Muscle of leg (tissue), 3 donors: ENCODE measurements at regions not wholly inside any gene's neighbourhood (a gene's known extent, or its start where the extent isn't known, plus 50 kb on each side); places are given as distances from the start of the nearest gene placed in this dataset.
"Not testable (repeated sequence)": the region's sequence is repeated elsewhere in the genome, so short reads cannot be mapped to it uniquely, and the experiment has no call there.

Source experiments
- DNase-seq: peaks from one replicate; pipeline ENCODE4 v3.0.0; 2013
- H3K27ac ChIP-seq: one replicate; pipeline ENCODE4 v1.5.1; 2013; ENCODE audit warnings: mild to moderate bottlenecking, low read length, control low read depth
- H3K27me3 ChIP-seq: one replicate; pipeline ENCODE4 v1.6.1; 2013; ENCODE audit warnings: low read length; ENCODE audit not compliant: control insufficient read depth, insufficient read depth
- H3K36me3 ChIP-seq: one replicate; pipeline ENCODE4 v1.6.1; 2013; ENCODE audit warnings: low read length; ENCODE audit not compliant: control insufficient read depth, insufficient read depth
- H3K4me1 ChIP-seq: one replicate; pipeline ENCODE4 v1.6.1; 2013; ENCODE audit warnings: low read length; ENCODE audit not compliant: control insufficient read depth, insufficient read depth
- H3K4me3 ChIP-seq: one replicate; pipeline ENCODE4 v1.5.1; 2013; ENCODE audit warnings: low read length, control low read depth
- H3K9me3 ChIP-seq: replicated peaks from 2 replicates; pipeline ENCODE4 v1.6.1; 2013; ENCODE audit warnings: low read depth, low read length; ENCODE audit not compliant: control insufficient read depth
- WGBS: methylation state at CpG from one replicate; pipeline ENCODE4 v1.1.5; 2013; ENCODE audit warnings: missing lambda C conversion rate; ENCODE audit not compliant: insufficient coverage; 5-methylcytosine and 5-hydroxymethylcytosine counted together

DNA sequence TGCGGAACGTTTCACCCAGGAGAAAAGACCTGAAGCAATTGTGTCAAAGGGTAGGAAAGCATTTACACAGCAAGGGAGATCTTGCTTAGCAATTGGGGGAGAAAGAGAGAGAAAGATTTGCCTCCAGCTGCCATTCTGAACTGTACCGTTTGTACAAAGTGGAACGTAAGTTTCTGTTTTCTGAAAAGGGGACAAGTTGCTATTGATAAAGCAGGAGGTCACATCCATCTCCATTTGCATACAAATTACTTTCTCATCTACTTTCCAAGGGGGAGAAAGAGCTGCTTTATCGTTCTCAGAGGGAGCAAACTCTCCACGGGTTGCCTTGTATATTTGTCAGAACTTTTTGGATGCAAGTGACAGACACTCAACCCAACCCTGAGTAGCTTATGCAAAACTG is 92.0 kb upstream of the CARD11 start:
- Histone ChIP-seq H3K4me3 (no peak overlapping the region), H3K36me3 (no peaks in the 10 kb centered on the region), H3K27me3 (peaks cover 2% of the 10 kb centered on the region), H3K27ac (no peak overlapping the region), H3K9me3 (peaks cover 7% of the 10 kb centered on the region), H3K4me1 (no peaks in the 10 kb centered on the region)
- no peak for DNase-seq
- 37% methylated on average over 2 of the region's 6 CpGs for WGBS

DNA sequence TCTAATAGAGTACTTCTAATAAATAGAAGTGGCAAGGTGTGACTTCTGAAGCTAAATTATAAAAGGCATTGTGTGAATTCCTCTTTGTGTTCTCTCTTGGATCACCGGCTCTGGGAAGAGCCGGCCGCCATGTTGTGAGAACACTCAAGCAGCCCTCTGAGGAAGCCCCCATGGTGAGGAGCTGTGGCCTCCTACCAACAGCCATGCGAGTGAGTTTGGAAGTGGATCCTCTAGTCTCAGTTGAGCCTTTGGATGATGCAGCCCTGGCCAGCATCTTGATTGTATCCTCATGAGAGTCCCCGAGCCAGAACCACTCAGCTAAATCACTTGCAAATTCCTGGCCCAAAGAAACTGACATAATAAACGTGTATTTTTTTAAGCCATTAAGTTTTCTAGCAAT is 94.5 kb upstream of the CARD11 start:
- 100% methylated on average over 1 of the region's 6 CpGs for WGBS
- Histone ChIP-seq H3K4me1 (no peaks in the 10 kb centered on the region), H3K27ac (no peak overlapping the region), H3K36me3 (no peaks in the 10 kb centered on the region), H3K9me3 (peaks cover 6% of the 10 kb centered on the region), H3K27me3 (peaks cover 6% of the 10 kb centered on the region), H3K4me3 (no peak overlapping the region)
- no peak for DNase-seq

DNA sequence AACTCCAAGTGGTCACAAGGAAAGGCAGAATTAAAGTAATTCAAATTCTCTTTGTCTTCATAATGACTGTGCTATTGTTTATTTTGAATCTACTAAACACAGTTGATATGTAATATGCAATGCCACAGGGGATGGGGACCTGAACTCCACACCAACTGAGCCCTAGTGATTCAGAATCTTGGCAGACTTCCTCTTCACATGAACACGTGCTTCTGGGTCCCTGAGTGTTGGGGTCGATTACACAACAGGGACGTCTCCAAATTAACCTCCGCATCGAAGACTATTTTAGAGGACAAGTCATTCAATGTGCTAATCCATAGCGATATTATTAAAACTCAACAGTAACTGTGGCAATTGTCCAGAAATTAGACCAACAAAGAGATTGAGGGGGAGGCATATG is 95.3 kb upstream of the CARD11 start:
- H3K27me3 ChIP-seq: peaks cover 6% of the 10 kb centered on the region
- no peaks in the 10 kb centered on the region for H3K36me3 ChIP-seq
- 10% methylated on average over 2 of the region's 6 CpGs for WGBS
- no peaks in the 10 kb centered on the region for H3K4me1 ChIP-seq
- H3K4me3 ChIP-seq: no peak overlapping the region
- H3K9me3 ChIP-seq: peaks cover 6% of the 10 kb centered on the region
- DNase-seq: no peak
- no peak overlapping the region for H3K27ac ChIP-seq

DNA sequence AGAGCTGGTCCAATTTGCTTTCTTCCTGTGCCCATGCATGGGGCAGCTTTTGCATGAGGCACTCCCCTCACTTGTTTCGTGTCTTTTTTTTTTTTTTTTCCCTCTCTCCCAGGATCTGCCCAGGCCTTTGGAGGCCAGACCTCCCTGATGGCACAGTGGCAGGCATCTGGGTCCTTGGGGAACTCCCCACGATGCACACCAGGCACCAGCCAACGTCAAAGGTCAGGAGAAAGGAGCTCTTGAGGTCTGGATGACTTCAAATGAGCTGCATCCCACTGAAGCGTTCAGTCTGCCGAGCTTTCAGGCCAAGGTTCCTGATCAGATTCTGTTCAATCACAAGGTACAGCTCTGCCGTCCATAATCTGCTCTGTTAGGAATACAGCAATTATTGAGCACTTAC is 97.2 kb upstream of the CARD11 start:
- Histone ChIP-seq H3K9me3 (peaks cover 6% of the 10 kb centered on the region), H3K4me1 (no peaks in the 10 kb centered on the region), H3K4me3 (no peak overlapping the region), H3K36me3 (no peaks in the 10 kb centered on the region), H3K27me3 (peaks cover 6% of the 10 kb centered on the region), H3K27ac (no peak overlapping the region)
- DNase-seq: no peak
- WGBS: 85% methylated on average over 2 of the region's 6 CpGs

DNA sequence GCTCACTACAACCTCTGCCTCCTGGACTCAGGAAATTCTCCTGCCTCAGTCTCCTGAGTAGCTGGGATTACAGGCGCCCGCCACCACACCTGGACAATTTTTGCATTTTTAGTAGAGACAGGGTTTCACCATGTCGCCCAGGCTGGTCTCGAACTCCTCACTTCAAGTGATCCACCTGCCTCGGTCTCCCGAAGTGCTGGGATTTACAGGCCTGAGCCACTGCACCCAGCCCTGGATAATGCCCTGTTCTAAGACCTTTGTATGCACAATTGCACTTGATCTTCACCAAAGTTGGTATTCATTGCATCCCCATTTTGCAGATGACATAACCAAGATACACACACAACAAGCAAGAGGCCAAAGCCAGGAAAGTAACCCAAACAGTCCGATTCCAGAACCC is 97.7 kb upstream of the CARD11 start:
- Histone ChIP-seq H3K4me1 (no peaks in the 10 kb centered on the region), H3K27ac (no peak overlapping the region), H3K36me3 (no peaks in the 10 kb centered on the region), H3K4me3 (no peak overlapping the region), H3K27me3 (peaks cover 6% of the 10 kb centered on the region), H3K9me3 (peaks cover 6% of the 10 kb centered on the region)
- no peak for DNase-seq
- WGBS: 91% methylated on average over 6 of the region's 7 CpGs

DNA sequence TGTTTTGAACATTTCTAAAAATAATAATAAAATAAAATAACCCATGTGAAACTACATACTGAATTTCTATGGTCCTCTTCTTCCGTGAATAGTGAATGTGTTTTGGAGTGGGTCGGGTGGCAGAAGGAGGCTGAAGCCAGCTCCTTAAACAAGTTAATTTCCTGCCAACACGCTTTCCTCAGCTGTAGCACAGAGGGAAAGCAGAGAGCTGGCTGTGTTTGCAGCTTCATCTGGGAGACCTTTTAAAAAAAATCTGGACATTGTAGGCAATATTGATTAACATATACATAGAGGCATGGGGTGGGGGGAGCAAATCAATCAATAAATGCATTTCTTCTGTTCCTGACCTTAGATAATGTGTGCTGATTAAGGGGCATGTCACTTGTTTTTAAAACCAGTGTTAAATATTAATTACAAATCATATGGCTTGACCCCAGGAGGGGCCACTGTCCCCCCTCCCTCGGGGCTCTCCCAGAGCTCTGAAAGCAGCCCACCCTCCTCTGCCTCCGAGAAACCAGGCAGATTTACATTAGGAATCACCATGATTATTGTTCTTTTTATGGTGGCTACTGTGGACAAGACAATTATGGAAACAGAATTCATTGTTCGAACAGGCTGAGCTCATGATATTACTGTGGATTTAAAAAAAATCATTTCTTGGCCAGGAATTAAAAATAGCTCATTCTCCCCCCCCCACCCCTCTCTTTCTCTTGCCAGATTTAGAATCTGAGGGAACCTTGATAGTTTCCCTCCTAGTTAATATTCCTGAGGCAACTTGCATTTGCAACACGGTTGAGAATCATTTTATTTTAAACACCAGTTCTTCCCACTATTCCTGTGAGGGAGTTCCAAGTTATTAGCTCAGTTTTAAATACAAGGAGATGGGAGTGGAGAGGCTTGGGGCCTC is 100.5 kb upstream of the CARD11 start:
- Histone ChIP-seq H3K4me3 (no peak overlapping the region), H3K4me1 (no peaks in the 10 kb centered on the region), H3K27me3 (peaks cover 6% of the 10 kb centered on the region), H3K36me3 (no peaks in the 10 kb centered on the region), H3K27ac (no peak overlapping the region), H3K9me3 (no peaks in the 10 kb centered on the region)
- no CpG with 5 or more reads among the region's 7 CpGs for WGBS
- no peak for DNase-seq

DNA sequence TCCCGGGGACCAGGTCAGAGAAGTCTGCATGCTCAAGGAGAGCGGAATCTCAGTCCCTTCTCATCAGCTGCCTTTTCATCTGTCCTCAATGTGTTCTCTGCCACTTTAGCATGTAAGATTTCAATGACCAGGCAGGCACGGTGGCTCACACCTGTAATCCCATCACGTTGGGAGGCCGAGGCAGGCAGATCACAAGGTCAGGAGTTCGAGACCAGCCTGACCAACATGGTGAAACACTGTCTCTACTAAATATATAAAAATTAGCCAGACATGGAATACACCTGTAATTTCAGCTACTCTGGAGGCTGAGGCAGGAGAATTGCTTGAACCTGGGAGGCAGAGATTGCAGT is 101.1 kb upstream of the CARD11 start:
- not testable (repeated sequence) for H3K9me3 ChIP-seq, H3K4me1 ChIP-seq, DNase-seq, H3K27me3 ChIP-seq, H3K27ac ChIP-seq, H3K4me3 ChIP-seq, H3K36me3 ChIP-seq
- 58% methylated on average over 3 of the region's 6 CpGs for WGBS

DNA sequence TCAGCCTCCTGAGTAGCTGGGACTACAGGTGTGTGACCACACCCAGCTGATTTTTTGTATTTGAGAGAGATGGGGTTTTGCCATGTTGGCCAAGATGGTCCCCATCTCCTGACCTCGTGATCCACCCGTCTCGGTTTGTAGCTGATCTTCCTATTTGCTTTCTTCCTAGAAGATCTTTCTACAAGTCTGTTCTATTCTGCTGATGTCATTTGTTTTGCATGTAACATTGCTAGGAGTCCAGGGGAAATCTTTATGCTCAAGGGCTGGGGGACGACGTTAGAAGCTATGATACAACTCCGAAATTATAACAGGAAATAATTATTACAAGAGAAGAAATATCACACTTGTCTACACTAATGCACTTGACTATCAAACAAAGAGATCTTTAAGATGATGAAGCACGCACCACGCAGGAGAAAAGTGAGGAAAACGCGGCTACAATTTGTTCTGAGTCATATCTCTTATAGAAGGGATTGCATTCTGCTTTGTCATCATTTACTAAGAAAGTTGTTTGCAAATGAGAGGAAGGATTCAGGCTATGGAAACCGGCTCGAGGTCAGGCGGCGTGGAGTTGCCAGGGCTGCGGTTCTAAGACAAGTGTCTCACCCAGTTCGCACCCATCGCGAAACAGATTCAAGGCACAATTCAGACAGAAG is 103.0 kb upstream of the CARD11 start:
- Histone ChIP-seq H3K4me1 (no peaks in the 10 kb centered on the region), H3K36me3 (no peaks in the 10 kb centered on the region), H3K4me3 (no peak overlapping the region), H3K27me3 (no peaks in the 10 kb centered on the region), H3K9me3 (no peaks in the 10 kb centered on the region), H3K27ac (no peak overlapping the region)
- WGBS: no CpG with 5 or more reads among the region's 18 CpGs
- DNase-seq: no peak

DNA sequence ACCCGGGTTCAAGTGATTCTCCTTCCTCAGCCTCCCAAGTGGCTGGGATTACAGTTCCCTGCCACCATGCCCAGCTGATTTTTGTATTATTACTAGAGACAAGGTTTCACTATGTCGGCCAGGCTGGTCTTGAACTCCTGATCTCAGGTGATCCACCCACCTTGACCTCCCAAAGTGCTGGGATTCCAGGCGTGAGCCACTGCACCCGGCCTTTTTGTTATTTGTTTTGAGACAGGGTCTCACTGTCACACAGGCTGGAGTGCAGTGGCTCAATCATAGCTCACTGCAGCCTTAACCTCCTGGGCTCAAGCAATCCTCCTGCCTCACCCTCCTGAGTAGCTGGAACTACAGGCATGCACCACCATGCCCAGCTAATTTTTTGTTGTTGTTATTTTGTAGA is 104.8 kb upstream of the CARD11 start:
- DNase-seq, H3K4me1 ChIP-seq: not testable (repeated sequence)
- WGBS: no CpG with 5 or more reads among the region's 4 CpGs

DNA sequence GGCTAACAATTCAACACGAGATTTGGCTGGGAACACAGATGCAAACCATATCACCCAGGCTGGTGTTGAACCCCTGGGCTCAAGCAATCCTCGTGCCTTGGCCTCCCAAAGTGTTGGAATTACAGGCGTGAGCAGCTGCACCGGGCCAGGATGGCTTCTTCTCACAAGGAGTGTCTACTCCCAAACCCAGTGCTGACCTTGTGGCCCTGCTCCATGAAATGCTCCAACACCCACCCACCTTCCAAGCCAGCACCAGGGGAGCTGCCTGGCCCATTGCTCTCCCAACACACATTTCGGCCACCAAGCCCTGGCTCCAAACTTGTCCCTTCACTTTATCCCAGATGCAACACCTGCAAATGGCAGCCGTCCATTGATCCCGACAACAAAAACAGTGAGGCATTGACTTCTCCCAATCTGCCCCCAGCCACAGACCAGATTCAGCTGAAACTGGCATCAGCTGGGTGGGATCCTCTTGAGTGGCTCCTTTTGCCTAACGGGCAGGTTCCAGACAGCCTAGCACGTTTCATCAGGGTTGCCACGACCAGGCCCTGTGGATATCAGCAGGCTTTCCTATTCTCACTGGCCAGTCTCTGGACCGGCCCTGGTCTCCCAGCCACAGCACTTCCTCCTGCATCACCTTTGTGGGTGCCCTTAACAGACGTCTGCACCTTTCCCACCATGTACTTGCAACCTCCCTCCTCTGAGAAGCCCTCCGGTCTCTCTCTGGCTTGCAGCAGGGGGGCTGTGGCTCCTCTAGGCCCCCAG is 105.7 kb upstream of the CARD11 start:
- Histone ChIP-seq H3K4me1 (no peaks in the 10 kb centered on the region), H3K36me3 (no peaks in the 10 kb centered on the region), H3K9me3 (no peaks in the 10 kb centered on the region), H3K27me3 (peaks cover 3% of the 10 kb centered on the region), H3K27ac (no peak overlapping the region), H3K4me3 (no peak overlapping the region)
- DNase-seq: no peak
- WGBS: 69% methylated on average over 13 of the region's 13 CpGs

More for the DNA sequence above, 104.8 kb upstream of the CARD11 start:
- not testable (repeated sequence) for H3K36me3 ChIP-seq, H3K27me3 ChIP-seq, H3K4me3 ChIP-seq, H3K27ac ChIP-seq, H3K9me3 ChIP-seq
